K562 (cell line): ENCODE measurements at regions not wholly inside any gene's neighbourhood (a gene's known extent, or its start where the extent isn't known, plus 50 kb on each side); places are given as distances from the start of the nearest gene placed in this dataset.

Source experiments
- ATAC-seq: fragments of 200-7000 bp; cut with Tn5 transposase; 3 replicates; pipeline ENCODE4 v1.9.1; 2020; ENCODE audit warnings: moderate library complexity
- BruUV-seq: library from RNA; stranded (reverse); fragments of 400-500 nt; replicated peaks from 2 replicates; lab custom pipeline; 2021; lab: Mats Ljungman, UMichigan
- CTCF ChIA-PET: fragments of 300-600 bp; formaldehyde crosslinking; extraction: SDS; loops from one replicate; lab custom pipeline; 2021; ENCODE audit warnings: low intra/inter-chr PET ratio; lab: Yijun Ruan, JAX
- POLR2A ChIA-PET: fragments of 300-600, 350-650 bp; sonication (Branson Sonifier 250); formaldehyde crosslinking; extraction: SDS; loops from one replicate; lab custom pipeline; 2021; ENCODE audit warnings: antibody characterized with exemption, inconsistent platforms; lab: Yijun Ruan, JAX
- DNase-seq, 4 experiments: peaks; one replicate each; pipeline versions ENCODE4 v3.0.0 to v3.0.0-alpha.2; 2011 to 2018; ENCODE audit warnings: low spot score in 3 of 4, mixed read lengths in 3 of 4; ENCODE audit errors: extremely low read depth in 1 of 4
- FAIRE-seq: peaks from 2 replicates; lab custom pipeline; 2011; peaks lifted over from hg19 to GRCh38; lab: Jason Lieb, UNC
- H2AFZ ChIP-seq: 2 replicates; pipeline ENCODE4 v1.6.0; 2011; ENCODE audit warnings: low read depth, low read length, control low read depth, inconsistent platforms
- H3K27ac ChIP-seq: fragments of 200-600 bp; 3 replicates; pipeline ENCODE4 v1.8.0; 2011; ENCODE audit warnings: low read depth, mild to moderate bottlenecking, control low read depth, inconsistent platforms, low read length, moderate library complexity, mixed read lengths; ENCODE audit errors: extremely low read depth
- H3K27me3 ChIP-seq, 2 experiments: fragments of 300-600 bp in 1 of 2; 2 replicates in 1 of 2; 3 replicates in 1 of 2; pipeline versions ENCODE4 v1.6.0 to v1.8.0; 2011; ENCODE audit warnings: inconsistent platforms in 2 of 2, low read length in 2 of 2, mild to moderate bottlenecking in 1 of 2, mixed read lengths in 1 of 2, moderate library complexity in 1 of 2; ENCODE audit not compliant: control insufficient read depth in 2 of 2, insufficient read depth in 2 of 2
- H3K36me3 ChIP-seq: fragments of 300-600 bp; 3 replicates; pipeline ENCODE4 v1.8.0; 2011; ENCODE audit warnings: mild to moderate bottlenecking, low read length, inconsistent platforms; ENCODE audit not compliant: control insufficient read depth, insufficient read depth
- H3K4me1 ChIP-seq, 2 experiments: fragments of 200-600 bp in 1 of 2; replicated peaks in 1 of 2; 2 replicates in 1 of 2; 3 replicates in 1 of 2; pipeline versions ENCODE4 v1.5.1 to v1.8.0; 2011; ENCODE audit warnings: inconsistent platforms in 2 of 2, low read length in 2 of 2, mild to moderate bottlenecking in 1 of 2, mixed read lengths in 1 of 2, moderate library complexity in 1 of 2; ENCODE audit not compliant: control insufficient read depth in 2 of 2, insufficient read depth in 2 of 2
- H3K4me2 ChIP-seq: 2 replicates; pipeline ENCODE4 v1.6.1; 2011; ENCODE audit warnings: low read length, control low read depth, inconsistent platforms, mixed read lengths; ENCODE audit not compliant: insufficient read depth
- H3K4me3 ChIP-seq: fragments of 200-600 bp; sonication (generic), shearing (Covaris generic); 2 replicates; pipeline ENCODE4 v1.5.1; 2016; ENCODE audit warnings: control low read depth, inconsistent platforms
- H3K79me2 ChIP-seq: fragments of 200-600 bp; 3 replicates; pipeline ENCODE4 v1.8.0; 2011; ENCODE audit warnings: low read length, inconsistent platforms; ENCODE audit not compliant: control insufficient read depth, insufficient read depth
- H3K9ac ChIP-seq, 2 experiments: 2 replicates each; pipeline versions ENCODE4 v1.6.0 to v1.6.1; 2011; ENCODE audit warnings: low read depth in 2 of 2, low read length in 2 of 2, control low read depth in 1 of 2, inconsistent platforms in 1 of 2, mild to moderate bottlenecking in 1 of 2, mixed read lengths in 1 of 2; ENCODE audit not compliant: insufficient read depth in 1 of 2
- H3K9me1 ChIP-seq: one replicate; pipeline ENCODE4 v1.6.0; 2011; ENCODE audit warnings: inconsistent platforms, mild to moderate bottlenecking, low read length, moderate library complexity; ENCODE audit not compliant: control insufficient read depth, insufficient read depth
- H3K9me3 ChIP-seq: replicated peaks from 2 replicates; pipeline ENCODE4 v1.5.1; 2011; ENCODE audit warnings: low read depth, low read length, inconsistent platforms; ENCODE audit not compliant: control insufficient read depth, insufficient read depth
- H4K20me1 ChIP-seq: replicated peaks from 2 replicates; pipeline ENCODE4 v1.6.1; 2011; ENCODE audit warnings: low read length, inconsistent platforms, mixed read lengths; ENCODE audit not compliant: control insufficient read depth, insufficient read depth
- WGBS: fragments of 100-300 bp; shearing (Covaris generic); methylation state at CpG from one replicate; pipeline ENCODE4 v1.1.6; 2016; ENCODE audit warnings: low coverage, mixed read lengths; ENCODE audit not compliant: insufficient coverage; ENCODE audit errors: missing lambda C conversion rate; 5-methylcytosine and 5-hydroxymethylcytosine counted together
- in situ Hi-C: fragments of 300-500 bp; cut with MboI; formaldehyde crosslinking; loops from 4 replicates; pipeline ENCODE4 v1.15.0; 2018; ENCODE audit warnings: inconsistent platforms, mixed read lengths
- intact Hi-C: fragments of 100-400 bp; cut with micrococcal nuclease; formaldehyde crosslinking; loops from 2 replicates; pipeline ENCODE4 v1.14.2; 2022
- TF ChIP-seq, protein P1 (sequence below): fragments of 450-650 bp; IDR thresholded peaks from 2 replicates; pipeline ENCODE4 v1.6.1; 2016; ENCODE audit warnings: mild to moderate bottlenecking, moderate library complexity

- intact Hi-C loops: no loop called here
- no peaks in the 10 kb centered on the region for H3K36me3 ChIP-seq
- in situ Hi-C loops: no loop called here
- no peak overlapping the region for H2AFZ ChIP-seq
- FAIRE-seq (no peak), ATAC-seq (no peak), DNase-seq (no peak)
- H3K27ac ChIP-seq: no peak overlapping the region
- H4K20me1 ChIP-seq: no peaks in the 10 kb centered on the region
- H3K9me1 ChIP-seq: no peaks in the 10 kb centered on the region
- ChIA-PET POLR2A (interaction anchor here (0.7 to 0.8 kb wide), 2 partner anchors 219 to 457 kb away, joined by 3 read pairs; no protein-coding TSS in a partner anchor), CTCF (no interaction called here)
- no peak overlapping the region for H3K9ac ChIP-seq
- H3K4me3 ChIP-seq: no peak overlapping the region
- H3K9me3 ChIP-seq: no peaks in the 10 kb centered on the region
- H3K4me2 ChIP-seq: no peak overlapping the region
- H3K27me3 ChIP-seq: peaks cover 4 to 20% of the 10 kb centered on the region in 2 experiments; a peak in 3 of 5 replicates
- no peaks in the 10 kb centered on the region for H3K79me2 ChIP-seq
- BruUV-seq: no TSS peak
- 0% methylated on average over 2 of the region's 2 CpGs for WGBS
- H3K4me1 ChIP-seq: no peaks in the 10 kb centered on the region
- TF ChIP-seq, protein P1, sequence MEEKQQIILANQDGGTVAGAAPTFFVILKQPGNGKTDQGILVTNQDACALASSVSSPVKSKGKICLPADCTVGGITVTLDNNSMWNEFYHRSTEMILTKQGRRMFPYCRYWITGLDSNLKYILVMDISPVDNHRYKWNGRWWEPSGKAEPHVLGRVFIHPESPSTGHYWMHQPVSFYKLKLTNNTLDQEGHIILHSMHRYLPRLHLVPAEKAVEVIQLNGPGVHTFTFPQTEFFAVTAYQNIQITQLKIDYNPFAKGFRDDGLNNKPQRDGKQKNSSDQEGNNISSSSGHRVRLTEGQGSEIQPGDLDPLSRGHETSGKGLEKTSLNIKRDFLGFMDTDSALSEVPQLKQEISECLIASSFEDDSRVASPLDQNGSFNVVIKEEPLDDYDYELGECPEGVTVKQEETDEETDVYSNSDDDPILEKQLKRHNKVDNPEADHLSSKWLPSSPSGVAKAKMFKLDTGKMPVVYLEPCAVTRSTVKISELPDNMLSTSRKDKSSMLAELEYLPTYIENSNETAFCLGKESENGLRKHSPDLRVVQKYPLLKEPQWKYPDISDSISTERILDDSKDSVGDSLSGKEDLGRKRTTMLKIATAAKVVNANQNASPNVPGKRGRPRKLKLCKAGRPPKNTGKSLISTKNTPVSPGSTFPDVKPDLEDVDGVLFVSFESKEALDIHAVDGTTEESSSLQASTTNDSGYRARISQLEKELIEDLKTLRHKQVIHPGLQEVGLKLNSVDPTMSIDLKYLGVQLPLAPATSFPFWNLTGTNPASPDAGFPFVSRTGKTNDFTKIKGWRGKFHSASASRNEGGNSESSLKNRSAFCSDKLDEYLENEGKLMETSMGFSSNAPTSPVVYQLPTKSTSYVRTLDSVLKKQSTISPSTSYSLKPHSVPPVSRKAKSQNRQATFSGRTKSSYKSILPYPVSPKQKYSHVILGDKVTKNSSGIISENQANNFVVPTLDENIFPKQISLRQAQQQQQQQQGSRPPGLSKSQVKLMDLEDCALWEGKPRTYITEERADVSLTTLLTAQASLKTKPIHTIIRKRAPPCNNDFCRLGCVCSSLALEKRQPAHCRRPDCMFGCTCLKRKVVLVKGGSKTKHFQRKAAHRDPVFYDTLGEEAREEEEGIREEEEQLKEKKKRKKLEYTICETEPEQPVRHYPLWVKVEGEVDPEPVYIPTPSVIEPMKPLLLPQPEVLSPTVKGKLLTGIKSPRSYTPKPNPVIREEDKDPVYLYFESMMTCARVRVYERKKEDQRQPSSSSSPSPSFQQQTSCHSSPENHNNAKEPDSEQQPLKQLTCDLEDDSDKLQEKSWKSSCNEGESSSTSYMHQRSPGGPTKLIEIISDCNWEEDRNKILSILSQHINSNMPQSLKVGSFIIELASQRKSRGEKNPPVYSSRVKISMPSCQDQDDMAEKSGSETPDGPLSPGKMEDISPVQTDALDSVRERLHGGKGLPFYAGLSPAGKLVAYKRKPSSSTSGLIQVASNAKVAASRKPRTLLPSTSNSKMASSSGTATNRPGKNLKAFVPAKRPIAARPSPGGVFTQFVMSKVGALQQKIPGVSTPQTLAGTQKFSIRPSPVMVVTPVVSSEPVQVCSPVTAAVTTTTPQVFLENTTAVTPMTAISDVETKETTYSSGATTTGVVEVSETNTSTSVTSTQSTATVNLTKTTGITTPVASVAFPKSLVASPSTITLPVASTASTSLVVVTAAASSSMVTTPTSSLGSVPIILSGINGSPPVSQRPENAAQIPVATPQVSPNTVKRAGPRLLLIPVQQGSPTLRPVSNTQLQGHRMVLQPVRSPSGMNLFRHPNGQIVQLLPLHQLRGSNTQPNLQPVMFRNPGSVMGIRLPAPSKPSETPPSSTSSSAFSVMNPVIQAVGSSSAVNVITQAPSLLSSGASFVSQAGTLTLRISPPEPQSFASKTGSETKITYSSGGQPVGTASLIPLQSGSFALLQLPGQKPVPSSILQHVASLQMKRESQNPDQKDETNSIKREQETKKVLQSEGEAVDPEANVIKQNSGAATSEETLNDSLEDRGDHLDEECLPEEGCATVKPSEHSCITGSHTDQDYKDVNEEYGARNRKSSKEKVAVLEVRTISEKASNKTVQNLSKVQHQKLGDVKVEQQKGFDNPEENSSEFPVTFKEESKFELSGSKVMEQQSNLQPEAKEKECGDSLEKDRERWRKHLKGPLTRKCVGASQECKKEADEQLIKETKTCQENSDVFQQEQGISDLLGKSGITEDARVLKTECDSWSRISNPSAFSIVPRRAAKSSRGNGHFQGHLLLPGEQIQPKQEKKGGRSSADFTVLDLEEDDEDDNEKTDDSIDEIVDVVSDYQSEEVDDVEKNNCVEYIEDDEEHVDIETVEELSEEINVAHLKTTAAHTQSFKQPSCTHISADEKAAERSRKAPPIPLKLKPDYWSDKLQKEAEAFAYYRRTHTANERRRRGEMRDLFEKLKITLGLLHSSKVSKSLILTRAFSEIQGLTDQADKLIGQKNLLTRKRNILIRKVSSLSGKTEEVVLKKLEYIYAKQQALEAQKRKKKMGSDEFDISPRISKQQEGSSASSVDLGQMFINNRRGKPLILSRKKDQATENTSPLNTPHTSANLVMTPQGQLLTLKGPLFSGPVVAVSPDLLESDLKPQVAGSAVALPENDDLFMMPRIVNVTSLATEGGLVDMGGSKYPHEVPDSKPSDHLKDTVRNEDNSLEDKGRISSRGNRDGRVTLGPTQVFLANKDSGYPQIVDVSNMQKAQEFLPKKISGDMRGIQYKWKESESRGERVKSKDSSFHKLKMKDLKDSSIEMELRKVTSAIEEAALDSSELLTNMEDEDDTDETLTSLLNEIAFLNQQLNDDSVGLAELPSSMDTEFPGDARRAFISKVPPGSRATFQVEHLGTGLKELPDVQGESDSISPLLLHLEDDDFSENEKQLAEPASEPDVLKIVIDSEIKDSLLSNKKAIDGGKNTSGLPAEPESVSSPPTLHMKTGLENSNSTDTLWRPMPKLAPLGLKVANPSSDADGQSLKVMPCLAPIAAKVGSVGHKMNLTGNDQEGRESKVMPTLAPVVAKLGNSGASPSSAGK: no peak
These were observed 269.5 kb downstream of the LNPK start for GRCh38 chr2:175732531-175732930.
